ENCODE measurements at regions not wholly inside any gene's neighbourhood (a gene's known extent, or its start where the extent isn't known, plus 50 kb on each side); places are given as distances from the start of the nearest gene placed in this dataset.
"Not testable (repeated sequence)": the region's sequence is repeated elsewhere in the genome, so short reads cannot be mapped to it uniquely, and the experiment has no call there.

DNA sequence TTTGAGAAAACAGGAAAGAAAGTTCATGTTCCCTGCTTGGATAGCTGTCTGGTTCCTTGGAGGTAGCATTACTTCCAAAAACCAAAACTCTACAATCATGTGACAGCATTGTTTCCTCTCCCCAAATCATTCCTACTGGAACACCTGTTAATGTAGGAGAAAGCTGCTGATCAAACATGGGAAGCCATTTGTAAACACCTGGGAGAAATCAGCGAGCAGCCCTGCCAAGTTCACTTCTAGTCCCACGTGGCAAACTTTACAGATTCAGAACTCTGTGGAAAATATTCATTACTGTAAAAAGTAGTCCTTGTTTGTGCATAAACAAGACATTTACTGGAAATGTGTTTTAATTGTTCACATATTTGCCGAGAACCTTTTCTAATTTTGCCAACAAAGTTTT lies 275.5 kb upstream of the AZI2 start (continued):
- TF ChIP-seq, protein P1, sequence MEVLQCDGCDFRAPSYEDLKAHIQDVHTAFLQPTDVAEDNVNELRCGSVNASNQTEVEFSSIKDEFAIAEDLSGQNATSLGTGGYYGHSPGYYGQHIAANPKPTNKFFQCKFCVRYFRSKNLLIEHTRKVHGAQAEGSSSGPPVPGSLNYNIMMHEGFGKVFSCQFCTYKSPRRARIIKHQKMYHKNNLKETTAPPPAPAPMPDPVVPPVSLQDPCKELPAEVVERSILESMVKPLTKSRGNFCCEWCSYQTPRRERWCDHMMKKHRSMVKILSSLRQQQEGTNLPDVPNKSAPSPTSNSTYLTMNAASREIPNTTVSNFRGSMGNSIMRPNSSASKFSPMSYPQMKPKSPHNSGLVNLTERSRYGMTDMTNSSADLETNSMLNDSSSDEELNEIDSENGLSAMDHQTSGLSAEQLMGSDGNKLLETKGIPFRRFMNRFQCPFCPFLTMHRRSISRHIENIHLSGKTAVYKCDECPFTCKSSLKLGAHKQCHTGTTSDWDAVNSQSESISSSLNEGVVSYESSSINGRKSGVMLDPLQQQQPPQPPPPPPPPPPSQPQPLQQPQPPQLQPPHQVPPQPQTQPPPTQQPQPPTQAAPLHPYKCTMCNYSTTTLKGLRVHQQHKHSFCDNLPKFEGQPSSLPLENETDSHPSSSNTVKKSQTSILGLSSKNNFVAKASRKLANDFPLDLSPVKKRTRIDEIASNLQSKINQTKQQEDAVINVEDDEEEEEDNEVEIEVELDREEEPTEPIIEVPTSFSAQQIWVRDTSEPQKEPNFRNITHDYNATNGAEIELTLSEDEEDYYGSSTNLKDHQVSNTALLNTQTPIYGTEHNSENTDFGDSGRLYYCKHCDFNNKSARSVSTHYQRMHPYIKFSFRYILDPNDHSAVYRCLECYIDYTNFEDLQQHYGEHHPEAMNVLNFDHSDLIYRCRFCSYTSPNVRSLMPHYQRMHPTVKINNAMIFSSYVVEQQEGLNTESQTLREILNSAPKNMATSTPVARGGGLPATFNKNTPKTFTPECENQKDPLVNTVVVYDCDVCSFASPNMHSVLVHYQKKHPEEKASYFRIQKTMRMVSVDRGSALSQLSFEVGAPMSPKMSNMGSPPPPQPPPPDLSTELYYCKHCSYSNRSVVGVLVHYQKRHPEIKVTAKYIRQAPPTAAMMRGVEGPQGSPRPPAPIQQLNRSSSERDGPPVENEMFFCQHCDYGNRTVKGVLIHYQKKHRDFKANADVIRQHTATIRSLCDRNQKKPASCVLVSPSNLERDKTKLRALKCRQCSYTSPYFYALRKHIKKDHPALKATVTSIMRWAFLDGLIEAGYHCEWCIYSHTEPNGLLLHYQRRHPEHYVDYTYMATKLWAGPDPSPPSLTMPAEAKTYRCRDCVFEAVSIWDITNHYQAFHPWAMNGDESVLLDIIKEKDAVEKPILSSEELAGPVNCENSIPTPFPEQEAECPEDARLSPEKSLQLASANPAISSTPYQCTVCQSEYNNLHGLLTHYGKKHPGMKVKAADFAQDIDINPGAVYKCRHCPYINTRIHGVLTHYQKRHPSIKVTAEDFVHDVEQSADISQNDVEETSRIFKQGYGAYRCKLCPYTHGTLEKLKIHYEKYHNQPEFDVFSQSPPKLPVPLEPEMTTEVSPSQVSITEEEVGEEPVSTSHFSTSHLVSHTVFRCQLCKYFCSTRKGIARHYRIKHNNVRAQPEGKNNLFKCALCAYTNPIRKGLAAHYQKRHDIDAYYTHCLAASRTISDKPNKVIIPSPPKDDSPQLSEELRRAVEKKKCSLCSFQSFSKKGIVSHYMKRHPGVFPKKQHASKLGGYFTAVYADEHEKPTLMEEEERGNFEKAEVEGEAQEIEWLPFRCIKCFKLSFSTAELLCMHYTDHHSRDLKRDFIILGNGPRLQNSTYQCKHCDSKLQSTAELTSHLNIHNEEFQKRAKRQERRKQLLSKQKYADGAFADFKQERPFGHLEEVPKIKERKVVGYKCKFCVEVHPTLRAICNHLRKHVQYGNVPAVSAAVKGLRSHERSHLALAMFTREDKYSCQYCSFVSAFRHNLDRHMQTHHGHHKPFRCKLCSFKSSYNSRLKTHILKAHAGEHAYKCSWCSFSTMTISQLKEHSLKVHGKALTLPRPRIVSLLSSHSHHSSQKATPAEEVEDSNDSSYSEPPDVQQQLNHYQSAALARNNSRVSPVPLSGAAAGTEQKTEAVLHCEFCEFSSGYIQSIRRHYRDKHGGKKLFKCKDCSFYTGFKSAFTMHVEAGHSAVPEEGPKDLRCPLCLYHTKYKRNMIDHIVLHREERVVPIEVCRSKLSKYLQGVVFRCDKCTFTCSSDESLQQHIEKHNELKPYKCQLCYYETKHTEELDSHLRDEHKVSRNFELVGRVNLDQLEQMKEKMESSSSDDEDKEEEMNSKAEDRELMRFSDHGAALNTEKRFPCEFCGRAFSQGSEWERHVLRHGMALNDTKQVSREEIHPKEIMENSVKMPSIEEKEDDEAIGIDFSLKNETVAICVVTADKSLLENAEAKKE (CRISPR knock-in tag; IDR thresholded peaks at IDR 0.05), result no peak
- TF ChIP-seq, protein P2, sequence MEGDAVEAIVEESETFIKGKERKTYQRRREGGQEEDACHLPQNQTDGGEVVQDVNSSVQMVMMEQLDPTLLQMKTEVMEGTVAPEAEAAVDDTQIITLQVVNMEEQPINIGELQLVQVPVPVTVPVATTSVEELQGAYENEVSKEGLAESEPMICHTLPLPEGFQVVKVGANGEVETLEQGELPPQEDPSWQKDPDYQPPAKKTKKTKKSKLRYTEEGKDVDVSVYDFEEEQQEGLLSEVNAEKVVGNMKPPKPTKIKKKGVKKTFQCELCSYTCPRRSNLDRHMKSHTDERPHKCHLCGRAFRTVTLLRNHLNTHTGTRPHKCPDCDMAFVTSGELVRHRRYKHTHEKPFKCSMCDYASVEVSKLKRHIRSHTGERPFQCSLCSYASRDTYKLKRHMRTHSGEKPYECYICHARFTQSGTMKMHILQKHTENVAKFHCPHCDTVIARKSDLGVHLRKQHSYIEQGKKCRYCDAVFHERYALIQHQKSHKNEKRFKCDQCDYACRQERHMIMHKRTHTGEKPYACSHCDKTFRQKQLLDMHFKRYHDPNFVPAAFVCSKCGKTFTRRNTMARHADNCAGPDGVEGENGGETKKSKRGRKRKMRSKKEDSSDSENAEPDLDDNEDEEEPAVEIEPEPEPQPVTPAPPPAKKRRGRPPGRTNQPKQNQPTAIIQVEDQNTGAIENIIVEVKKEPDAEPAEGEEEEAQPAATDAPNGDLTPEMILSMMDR (conservative IDR thresholded peaks at IDR 0.05; ENCODE audit: low read depth in 2 of 2), result no peak
- no peak for TF ChIP-seq ZNF114 (CRISPR knock-in tag; IDR thresholded peaks at IDR 0.05)

GRCh38 chr3:28627843-28628242 lies 279.2 kb upstream of the AZI2 start:
- H3K79me2 ChIP-seq (replicated peaks; ENCODE audit: insufficient read depth); H3F3A ChIP-seq (replicated peaks; ENCODE audit: low read depth); H3K4me3 ChIP-seq; H3K27me3 Mint-ChIP-seq (ENCODE audit: insufficient read depth, low read depth, poor library complexity); H3K27ac ChIP-seq (ENCODE audit: low read depth); H3K4me1 Mint-ChIP-seq; H3K27me3 ChIP-seq (ENCODE audit: insufficient read depth); H3K4me1 ChIP-seq (ENCODE audit: insufficient read depth); H3K36me3 ChIP-seq (ENCODE audit: insufficient read depth); ATAC-seq; H3K9me3 Mint-ChIP-seq; H3K36me3 Mint-ChIP-seq (ENCODE audit: low read depth); H3K27ac Mint-ChIP-seq; DNase-seq (ENCODE audit: low spot score); H3K9me2 ChIP-seq (ENCODE audit: insufficient read depth); H2AFZ ChIP-seq; H3K4me2 ChIP-seq; H3K4me3 Mint-ChIP-seq; H4K20me1 ChIP-seq (replicated peaks; ENCODE audit: insufficient read depth): not testable (repeated sequence)
